Ascending aorta (tissue), 2 donors: ENCODE measurements at regions not wholly inside any gene's neighbourhood (a gene's known extent, or its start where the extent isn't known, plus 50 kb on each side); places are given as distances from the start of the nearest gene placed in this dataset.

ENCODE experiments used
- DNase-seq, 2 donors: peaks; one replicate each; pipeline ENCODE4 v3.0.0-alpha.2; 2019; ENCODE audit warnings: low spot score in 2 of 2
- H3K27ac ChIP-seq, 2 donors: fragments of 200-600 bp; sonication (generic); one replicate each; pipeline ENCODE4 v1.5.1; 2016 to 2017; ENCODE audit warnings: mild to moderate bottlenecking in 1 of 2
- H3K27me3 ChIP-seq: fragments of 200-600 bp; sonication (generic); one replicate; pipeline ENCODE4 v1.5.1; 2017
- H3K36me3 ChIP-seq, 2 donors: fragments of 200-600 bp; sonication (generic); one replicate each; pipeline ENCODE4 v1.5.1; 2016
- H3K4me1 ChIP-seq, 2 donors: fragments of 200-600 bp; sonication (generic); one replicate each; pipeline ENCODE4 v1.5.1; 2016 to 2017; ENCODE audit warnings: mild to moderate bottlenecking in 1 of 2
- H3K4me3 ChIP-seq, 2 donors: fragments of 200-600 bp; sonication (generic); one replicate each; pipeline ENCODE4 v1.5.1; 2016 to 2017; ENCODE audit warnings: mild to moderate bottlenecking in 1 of 2
- H3K9me3 ChIP-seq, 2 donors: fragments of 200-600 bp; sonication (generic); one replicate each; pipeline ENCODE4 v1.5.1; 2016
- intact Hi-C: fragments of 100-400 bp; cut with DNase I; formaldehyde crosslinking; loops from one replicate; pipeline ENCODE4 v1.15.1; 2023
- TF ChIP-seq, protein P1 (sequence below), 3 experiments: fragments of 200-600 bp in 2 of 3; fragments of 450-650 bp in 1 of 3; sonication (generic) in 2 of 3; IDR thresholded peaks; one replicate each; pipeline ENCODE4 v1.5.1; 2016 to 2019; ENCODE audit warnings: antibody characterized with exemption in 3 of 3, mild to moderate bottlenecking in 1 of 3, moderate library complexity in 1 of 3

DNA sequence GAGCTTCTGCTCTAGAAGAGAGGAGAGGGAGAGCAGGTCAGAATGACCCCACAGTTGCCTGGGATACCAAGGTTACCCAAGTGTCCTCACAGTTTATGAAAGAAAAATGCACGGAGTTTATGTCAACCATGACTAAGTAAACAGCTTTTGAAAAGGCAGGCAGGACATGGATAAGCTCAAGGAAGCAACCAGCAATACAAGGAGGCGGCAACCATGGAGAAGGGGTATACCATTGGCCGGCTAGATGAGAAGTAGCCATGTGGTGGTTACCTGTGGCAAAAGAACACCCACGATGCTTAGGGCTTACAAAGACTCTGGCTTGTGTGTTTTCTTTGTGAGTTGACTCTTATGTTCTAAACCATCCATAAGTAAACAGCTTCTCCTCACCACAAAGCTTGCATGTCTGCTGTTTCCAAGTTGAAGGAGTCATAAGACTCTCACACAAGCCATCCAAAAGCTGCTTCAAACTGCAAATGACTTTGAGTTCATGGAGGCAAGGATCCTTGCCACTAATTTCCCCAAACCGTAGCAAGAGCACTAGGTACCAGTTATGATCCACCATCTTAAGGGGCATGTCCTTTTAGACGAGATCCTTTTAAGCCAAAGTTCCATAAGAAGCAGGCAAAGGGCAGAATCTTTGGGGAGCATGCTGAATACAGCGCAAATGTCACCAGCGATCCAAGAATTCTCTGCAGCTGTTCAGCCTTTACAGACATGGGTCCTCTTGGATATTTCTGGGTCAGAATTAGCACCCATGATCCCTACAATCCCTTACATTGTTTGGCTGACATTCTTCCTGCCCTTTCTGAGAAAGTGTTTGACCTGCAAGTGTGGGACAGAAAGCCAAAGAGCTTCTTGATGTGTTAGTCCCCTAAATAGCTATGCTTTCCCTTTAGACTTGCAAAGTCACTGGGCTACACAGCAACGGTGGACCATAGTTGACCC, 74.8 kb upstream of the IPO5 start:
- no peak for DNase-seq
- no peaks in the 10 kb centered on the region for H3K9me3 ChIP-seq
- no peaks in the 10 kb centered on the region for H3K4me1 ChIP-seq
- H3K27ac ChIP-seq: no peak overlapping the region
- H3K27me3 ChIP-seq: no peaks in the 10 kb centered on the region
- H3K4me3 ChIP-seq: no peak overlapping the region
- intact Hi-C loops: no loop called here
- H3K36me3 ChIP-seq: no peaks in the 10 kb centered on the region
- TF ChIP-seq, protein P1, sequence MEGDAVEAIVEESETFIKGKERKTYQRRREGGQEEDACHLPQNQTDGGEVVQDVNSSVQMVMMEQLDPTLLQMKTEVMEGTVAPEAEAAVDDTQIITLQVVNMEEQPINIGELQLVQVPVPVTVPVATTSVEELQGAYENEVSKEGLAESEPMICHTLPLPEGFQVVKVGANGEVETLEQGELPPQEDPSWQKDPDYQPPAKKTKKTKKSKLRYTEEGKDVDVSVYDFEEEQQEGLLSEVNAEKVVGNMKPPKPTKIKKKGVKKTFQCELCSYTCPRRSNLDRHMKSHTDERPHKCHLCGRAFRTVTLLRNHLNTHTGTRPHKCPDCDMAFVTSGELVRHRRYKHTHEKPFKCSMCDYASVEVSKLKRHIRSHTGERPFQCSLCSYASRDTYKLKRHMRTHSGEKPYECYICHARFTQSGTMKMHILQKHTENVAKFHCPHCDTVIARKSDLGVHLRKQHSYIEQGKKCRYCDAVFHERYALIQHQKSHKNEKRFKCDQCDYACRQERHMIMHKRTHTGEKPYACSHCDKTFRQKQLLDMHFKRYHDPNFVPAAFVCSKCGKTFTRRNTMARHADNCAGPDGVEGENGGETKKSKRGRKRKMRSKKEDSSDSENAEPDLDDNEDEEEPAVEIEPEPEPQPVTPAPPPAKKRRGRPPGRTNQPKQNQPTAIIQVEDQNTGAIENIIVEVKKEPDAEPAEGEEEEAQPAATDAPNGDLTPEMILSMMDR (IDR thresholded peaks at IDR 0.05): no peak

DNA sequence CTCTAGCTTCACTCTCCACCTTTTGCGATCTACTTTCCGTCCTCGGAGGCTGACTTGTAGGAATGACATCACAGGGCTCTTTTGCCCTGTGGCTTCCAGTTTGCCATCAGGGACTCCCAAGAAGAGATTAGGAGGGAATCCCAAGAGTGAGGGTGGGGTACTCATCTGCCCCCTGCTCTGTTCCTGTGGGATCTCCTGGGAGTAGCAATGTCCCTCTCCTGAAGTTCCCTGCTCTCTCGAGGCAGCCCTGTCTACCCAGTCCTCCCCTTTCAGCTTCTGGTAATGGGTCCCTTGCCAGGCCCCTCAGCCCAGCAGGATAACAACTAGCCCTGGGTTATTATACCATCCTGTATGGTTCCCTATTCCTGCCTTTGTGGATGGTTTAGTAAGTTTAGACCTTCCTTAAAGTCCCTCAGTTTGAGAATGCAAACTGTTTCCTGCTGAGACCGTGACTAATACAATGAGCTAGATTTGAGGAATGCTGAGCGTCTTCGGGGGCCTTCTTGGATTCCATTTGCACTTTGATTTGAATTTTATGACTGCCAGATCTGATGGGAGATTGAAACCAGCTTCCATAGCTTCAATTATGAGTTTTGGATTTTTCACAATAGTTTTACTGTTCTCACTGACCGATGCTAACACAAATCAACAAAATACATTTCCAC, 73.7 kb upstream of the IPO5 start:
- H3K9me3 ChIP-seq: no peaks in the 10 kb centered on the region
- DNase-seq: no peak
- H3K27ac ChIP-seq: no peak overlapping the region
- H3K27me3 ChIP-seq: no peaks in the 10 kb centered on the region
- H3K4me1 ChIP-seq: no peaks in the 10 kb centered on the region
- no peak overlapping the region for H3K4me3 ChIP-seq
- TF ChIP-seq, protein P1 (IDR thresholded peaks at IDR 0.05): no peak
- H3K36me3 ChIP-seq: no peaks in the 10 kb centered on the region
- intact Hi-C loops: no loop called here

DNA sequence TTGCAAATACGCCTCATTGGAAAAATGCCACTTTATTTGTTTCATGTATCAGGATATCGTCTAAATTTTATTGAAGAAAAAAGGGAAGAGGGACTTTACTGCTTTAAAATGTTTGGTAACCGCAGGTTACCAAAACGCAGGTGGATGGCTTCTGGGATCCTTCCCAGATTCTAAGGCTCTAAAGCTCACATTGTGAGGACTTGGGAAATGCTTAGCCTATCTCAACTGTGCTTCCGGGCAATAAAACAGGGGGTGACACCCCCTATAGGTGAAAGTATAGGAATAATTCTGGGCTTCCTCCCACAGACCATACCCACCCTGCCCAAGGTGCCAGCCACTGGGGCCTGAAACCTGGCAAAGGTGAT, 73.2 kb upstream of the IPO5 start:
- H3K27me3 ChIP-seq: no peaks in the 10 kb centered on the region
- no peak overlapping the region for H3K4me3 ChIP-seq
- intact Hi-C loops: no loop called here
- H3K36me3 ChIP-seq: no peaks in the 10 kb centered on the region
- H3K27ac ChIP-seq: no peak overlapping the region
- DNase-seq: no peak
- TF ChIP-seq, protein P1 (IDR thresholded peaks at IDR 0.05): no peak
- H3K9me3 ChIP-seq: no peaks in the 10 kb centered on the region
- H3K4me1 ChIP-seq: no peaks in the 10 kb centered on the region

DNA sequence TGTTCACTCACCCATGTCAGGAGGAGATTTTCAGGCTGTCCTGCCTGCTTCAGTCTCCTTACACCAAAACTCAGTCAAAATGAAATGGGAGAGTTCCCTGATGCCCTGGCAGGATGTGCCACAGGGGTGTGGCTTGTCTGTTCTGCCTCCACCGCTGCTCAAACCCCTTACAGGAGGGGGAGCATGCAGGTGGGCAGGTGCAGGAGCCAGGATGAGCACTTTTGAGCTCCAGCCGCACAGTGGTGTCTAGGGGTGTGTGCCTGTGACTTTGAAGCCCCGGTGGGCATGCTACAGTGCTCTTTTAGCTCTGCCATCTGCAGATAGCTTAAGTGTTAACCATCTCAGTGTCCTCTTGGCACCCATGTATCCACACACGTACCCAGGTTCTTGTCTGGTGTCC, 71.9 kb upstream of the IPO5 start:
- Histone ChIP-seq H3K27ac (no peak overlapping the region), H3K27me3 (no peaks in the 10 kb centered on the region), H3K9me3 (no peaks in the 10 kb centered on the region), H3K36me3 (no peaks in the 10 kb centered on the region), H3K4me3 (no peak overlapping the region), H3K4me1 (no peaks in the 10 kb centered on the region)
- intact Hi-C loops: no loop called here
- no peak for DNase-seq
- TF ChIP-seq, protein P1 (IDR thresholded peaks at IDR 0.05): no peak

DNA sequence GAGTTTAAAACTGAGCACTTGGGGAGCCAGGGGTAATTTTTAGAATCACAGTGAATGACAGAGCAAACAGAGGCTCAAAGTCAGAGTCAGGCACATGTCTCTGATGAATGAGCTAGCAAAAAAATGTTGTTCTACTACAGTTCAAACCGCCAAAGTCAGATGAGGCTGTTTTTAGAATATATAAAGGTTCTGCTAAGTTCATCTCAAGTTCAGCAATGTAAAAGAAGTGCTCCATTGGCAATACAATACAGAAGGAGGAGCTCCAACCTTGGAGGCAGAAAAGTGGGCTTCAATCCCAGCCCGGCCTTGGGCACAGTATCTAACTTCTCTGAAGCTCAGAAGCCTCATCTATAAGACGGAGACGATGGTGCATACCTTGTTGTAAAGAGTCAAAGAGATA, 70.1 kb upstream of the IPO5 start:
- H3K36me3 ChIP-seq: no peaks in the 10 kb centered on the region
- intact Hi-C loops: no loop called here
- no peak overlapping the region for H3K4me3 ChIP-seq
- H3K27me3 ChIP-seq: no peaks in the 10 kb centered on the region
- H3K27ac ChIP-seq: no peak overlapping the region
- no peaks in the 10 kb centered on the region for H3K4me1 ChIP-seq
- TF ChIP-seq, protein P1 (IDR thresholded peaks at IDR 0.05): no peak
- DNase-seq: no peak
- no peaks in the 10 kb centered on the region for H3K9me3 ChIP-seq
